SK-N-SH treated with all-trans-retinoic acid at 6 μM for 48 hours (cell line): ENCODE measurements at regions not wholly inside any gene's neighbourhood (a gene's known extent, or its start where the extent isn't known, plus 50 kb on each side); places are given as distances from the start of the nearest gene placed in this dataset.

Experiments used
- ISL1 ChIP-seq: fragments of 250-450 bp; sonication (Bioruptor Pico); IDR thresholded peaks from 2 replicates; pipeline ENCODE4 v2.1.2; 2022; ENCODE audit warnings: mild to moderate bottlenecking, moderate library complexity
- TCF4 ChIP-seq: fragments of 250-450 bp; sonication (Bioruptor Pico); IDR thresholded peaks from 2 replicates; pipeline ENCODE4 v1.8.0; 2021; ENCODE audit warnings: mild to moderate bottlenecking, moderate library complexity, borderline replicate concordance
- ZFP3 ChIP-seq: fragments of 250-450 bp; sonication (Bioruptor Pico); IDR thresholded peaks from 2 replicates; pipeline ENCODE4 v1.5.0; 2020; ENCODE audit warnings: mild to moderate bottlenecking, moderate library complexity
- ZFP30 ChIP-seq: fragments of 450-650 bp; formaldehyde crosslinking; IDR thresholded peaks from 2 replicates; pipeline ENCODE4 v1.5.0; 2022; ENCODE audit warnings: mild to moderate bottlenecking, moderate library complexity
- ZNF70 ChIP-seq: fragments of 450-650 bp; formaldehyde crosslinking; IDR thresholded peaks from 2 replicates; pipeline ENCODE4 v1.5.0; 2020; ENCODE audit warnings: mild to moderate bottlenecking, moderate library complexity
- ZNF8 ChIP-seq: fragments of 450-650 bp; formaldehyde crosslinking; IDR thresholded peaks from 2 replicates; pipeline ENCODE4 v1.5.0; 2020; ENCODE audit warnings: mild to moderate bottlenecking, moderate library complexity
- TF ChIP-seq, protein P1 (sequence below): fragments of 250-450 bp; sonication (Bioruptor Pico); IDR thresholded peaks from 2 replicates; pipeline ENCODE4 v1.8.0; 2020; ENCODE audit warnings: mild to moderate bottlenecking, moderate library complexity, borderline replicate concordance
- TF ChIP-seq, protein P2 (sequence below): fragments of 250-450 bp; sonication (Bioruptor Pico); IDR thresholded peaks from 2 replicates; pipeline ENCODE4 v1.8.0; 2021; ENCODE audit warnings: low read depth, mild to moderate bottlenecking, moderate library complexity, borderline replicate concordance

DNA sequence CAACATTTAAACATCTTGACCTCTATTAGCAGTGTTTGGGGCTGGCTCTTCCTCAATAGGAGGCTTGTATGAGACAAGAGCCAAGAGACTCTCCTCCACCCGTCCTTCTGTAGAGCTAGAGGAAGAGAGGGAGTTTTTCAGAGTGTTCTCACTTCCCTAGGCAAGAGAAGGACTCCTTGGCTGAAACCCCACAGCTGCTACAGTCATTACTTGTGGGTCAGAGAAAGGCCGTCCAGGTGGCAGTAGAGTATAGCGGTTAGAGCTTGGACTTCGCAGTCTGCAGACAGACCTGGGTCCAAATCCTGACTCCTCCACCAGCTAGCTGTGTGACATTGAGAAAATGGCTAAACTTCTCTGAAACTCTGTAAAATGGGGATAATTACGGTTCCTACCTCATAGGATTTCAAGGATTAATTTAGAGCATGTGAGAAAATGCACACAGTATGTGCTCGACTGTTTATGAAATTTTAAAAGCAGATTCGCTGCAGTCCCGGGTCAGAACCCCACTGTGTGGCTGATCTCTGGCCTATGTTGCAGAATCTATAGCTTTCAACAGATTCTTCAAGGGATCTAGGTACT, 80.8 kb upstream of the ARAP3 start:
- TF ChIP-seq, protein P1, sequence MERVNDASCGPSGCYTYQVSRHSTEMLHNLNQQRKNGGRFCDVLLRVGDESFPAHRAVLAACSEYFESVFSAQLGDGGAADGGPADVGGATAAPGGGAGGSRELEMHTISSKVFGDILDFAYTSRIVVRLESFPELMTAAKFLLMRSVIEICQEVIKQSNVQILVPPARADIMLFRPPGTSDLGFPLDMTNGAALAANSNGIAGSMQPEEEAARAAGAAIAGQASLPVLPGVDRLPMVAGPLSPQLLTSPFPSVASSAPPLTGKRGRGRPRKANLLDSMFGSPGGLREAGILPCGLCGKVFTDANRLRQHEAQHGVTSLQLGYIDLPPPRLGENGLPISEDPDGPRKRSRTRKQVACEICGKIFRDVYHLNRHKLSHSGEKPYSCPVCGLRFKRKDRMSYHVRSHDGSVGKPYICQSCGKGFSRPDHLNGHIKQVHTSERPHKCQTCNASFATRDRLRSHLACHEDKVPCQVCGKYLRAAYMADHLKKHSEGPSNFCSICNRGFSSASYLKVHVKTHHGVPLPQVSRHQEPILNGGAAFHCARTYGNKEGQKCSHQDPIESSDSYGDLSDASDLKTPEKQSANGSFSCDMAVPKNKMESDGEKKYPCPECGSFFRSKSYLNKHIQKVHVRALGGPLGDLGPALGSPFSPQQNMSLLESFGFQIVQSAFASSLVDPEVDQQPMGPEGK (CRISPR knock-in tag) = no peak
- no peak for TF ChIP-seq ZNF70 (CRISPR knock-in tag)
- TF ChIP-seq, protein P2, sequence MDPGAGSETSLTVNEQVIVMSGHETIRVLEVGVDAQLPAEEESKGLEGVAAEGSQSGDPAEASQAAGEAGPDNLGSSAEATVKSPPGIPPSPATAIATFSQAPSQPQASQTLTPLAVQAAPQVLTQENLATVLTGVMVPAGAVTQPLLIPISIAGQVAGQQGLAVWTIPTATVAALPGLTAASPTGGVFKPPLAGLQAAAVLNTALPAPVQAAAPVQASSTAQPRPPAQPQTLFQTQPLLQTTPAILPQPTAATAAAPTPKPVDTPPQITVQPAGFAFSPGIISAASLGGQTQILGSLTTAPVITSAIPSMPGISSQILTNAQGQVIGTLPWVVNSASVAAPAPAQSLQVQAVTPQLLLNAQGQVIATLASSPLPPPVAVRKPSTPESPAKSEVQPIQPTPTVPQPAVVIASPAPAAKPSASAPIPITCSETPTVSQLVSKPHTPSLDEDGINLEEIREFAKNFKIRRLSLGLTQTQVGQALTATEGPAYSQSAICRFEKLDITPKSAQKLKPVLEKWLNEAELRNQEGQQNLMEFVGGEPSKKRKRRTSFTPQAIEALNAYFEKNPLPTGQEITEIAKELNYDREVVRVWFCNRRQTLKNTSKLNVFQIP (CRISPR knock-in tag) = no peak
- TF ChIP-seq ZNF8 = no peak
- TF ChIP-seq ZFP3 (CRISPR knock-in tag) = no peak
- TF ChIP-seq ISL1 = no peak
- no peak for TF ChIP-seq TCF4 (CRISPR knock-in tag)
- no peak for TF ChIP-seq ZFP30
